Mammary epithelial cell (primary cell): ENCODE measurements at regions not wholly inside any gene's neighbourhood (a gene's known extent, or its start where the extent isn't known, plus 50 kb on each side); places are given as distances from the start of the nearest gene placed in this dataset.

ENCODE experiments used
- CTCF ChIP-seq, 2 donors: IDR thresholded peaks in 1 of 2; conservative IDR thresholded peaks in 1 of 2; 2 replicates each; pipeline ENCODE4 v1.5.1; 2011 to 2012; ENCODE audit warnings: inconsistent platforms in 2 of 2, low read length in 2 of 2, mild to moderate bottlenecking in 2 of 2, control low read depth in 1 of 2, low read depth in 1 of 2; ENCODE audit not compliant: insufficient read depth in 1 of 2; ENCODE audit errors: extremely low read depth in 1 of 2
- EZH2 ChIP-seq: IDR thresholded peaks from 2 replicates; pipeline ENCODE4 v1.6.1; 2012; ENCODE audit warnings: low read length, inconsistent platforms, borderline replicate concordance

- no peak for TF ChIP-seq EZH2
- TF ChIP-seq CTCF (conservative IDR thresholded peaks at IDR 0.05 in 1 of 2, IDR thresholded peaks at IDR 0.05 in 1 of 2; ENCODE audit: extremely low read depth in 1 of 2, insufficient read depth in 1 of 2, low read depth in 1 of 2, low read length in 2 of 2) = peak in 1 of 2 donors; percentile 14
These were observed 117.6 kb upstream of the KLF7 start for GRCh38 chr2:207283356-207283755.
